Mesothelial cell of epicardium (in vitro differentiated cells): ENCODE measurements at regions not wholly inside any gene's neighbourhood (a gene's known extent, or its start where the extent isn't known, plus 50 kb on each side); places are given as distances from the start of the nearest gene placed in this dataset.

Source experiments
- DNase-seq, 2 experiments: peaks; one replicate each; pipeline ENCODE4 v3.0.0; 2021; ENCODE audit warnings: low spot score in 2 of 2; ENCODE audit not compliant: unreplicated experiment in 2 of 2
- H3K27ac Mint-ChIP-seq: 2 replicates; pipeline ENCODE4 v1.8.0; 2021; ENCODE audit warnings: mixed read lengths
- H3K27me3 Mint-ChIP-seq: 2 replicates; pipeline ENCODE4 v1.8.0; 2021; ENCODE audit warnings: low read depth, mixed read lengths
- H3K36me3 Mint-ChIP-seq: 2 replicates; pipeline ENCODE4 v1.8.0; 2021; ENCODE audit warnings: mixed read lengths
- H3K4me1 Mint-ChIP-seq: 2 replicates; pipeline ENCODE4 v1.8.0; 2021; ENCODE audit warnings: mixed read lengths
- H3K4me3 Mint-ChIP-seq: 2 replicates; pipeline ENCODE4 v1.8.0; 2021; ENCODE audit warnings: mild to moderate bottlenecking, moderate library complexity, mixed read lengths
- H3K9me3 Mint-ChIP-seq: 2 replicates; pipeline ENCODE4 v1.8.0; 2021; ENCODE audit warnings: mixed read lengths
- CTCF ChIP-seq: fragments of 200-600 bp; sonication (generic); IDR thresholded peaks from one replicate; pipeline ENCODE4 v1.5.0; 2021; ENCODE audit warnings: antibody characterized with exemption; ENCODE audit not compliant: unreplicated experiment

DNA sequence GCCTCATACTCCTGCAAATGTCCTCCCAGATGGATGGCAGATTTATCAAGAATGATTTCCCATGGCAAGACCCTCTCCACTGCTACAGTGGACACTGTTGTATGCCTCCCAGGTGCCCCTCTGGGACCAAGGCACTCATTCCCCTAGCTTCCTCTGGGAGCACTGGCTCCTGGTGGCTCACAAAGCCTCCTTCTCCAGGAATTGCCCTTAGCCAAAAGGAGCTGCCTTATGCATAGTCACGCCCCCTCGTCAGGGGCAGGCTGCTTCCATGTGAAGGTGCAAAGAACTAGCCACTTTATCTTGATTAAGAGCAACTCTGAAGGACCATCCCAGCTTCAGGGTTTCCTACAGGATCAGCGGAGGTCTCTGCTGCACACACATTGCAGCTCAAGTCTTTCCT is 358.1 kb downstream of the CDK5RAP2 start:
- DNase-seq, result no peak
- Mint-ChIP-seq H3K4me3 (no peak overlapping the region), H3K27ac (no peak overlapping the region), H3K9me3 (no peaks in the 10 kb centered on the region), H3K36me3 (no peaks in the 10 kb centered on the region), H3K27me3 (peaks cover 20% of the 10 kb centered on the region), H3K4me1 (peaks cover 4% of the 10 kb centered on the region)
- no peak for TF ChIP-seq CTCF

DNA sequence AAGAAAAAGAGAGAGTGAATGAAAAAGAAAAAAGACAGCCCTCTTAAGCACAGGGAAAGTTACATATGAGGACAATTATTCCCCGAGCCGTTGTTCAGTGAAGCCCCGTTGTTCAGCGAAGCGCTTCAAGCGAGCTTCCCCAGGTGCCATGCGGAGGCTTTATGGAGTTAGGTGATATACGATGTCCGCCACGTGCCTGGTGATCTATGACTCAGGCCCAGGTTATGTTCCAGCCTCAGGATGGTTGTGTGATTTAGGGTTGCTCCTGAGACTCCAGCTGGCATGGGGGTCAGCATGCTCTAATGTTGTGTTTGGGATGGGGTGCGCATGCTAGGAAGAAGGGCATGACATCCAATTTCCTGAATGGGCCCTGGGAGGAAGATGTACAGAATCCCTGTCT is 365.6 kb downstream of the CDK5RAP2 start:
- H3K27ac Mint-ChIP-seq, result no peak overlapping the region
- H3K27me3 Mint-ChIP-seq, result peaks cover 20% of the 10 kb centered on the region
- TF ChIP-seq CTCF, result no peak
- no peaks in the 10 kb centered on the region for H3K36me3 Mint-ChIP-seq
- no peaks in the 10 kb centered on the region for H3K4me1 Mint-ChIP-seq
- peaks cover 5% of the 10 kb centered on the region for H3K9me3 Mint-ChIP-seq
- H3K4me3 Mint-ChIP-seq, result no peak overlapping the region
- no peak for DNase-seq

GRCh38 chr9:120212853-120213200 is 367.1 kb downstream of the CDK5RAP2 start:
- Mint-ChIP-seq H3K4me1 (no peaks in the 10 kb centered on the region), H3K4me3 (no peak overlapping the region)

DNA sequence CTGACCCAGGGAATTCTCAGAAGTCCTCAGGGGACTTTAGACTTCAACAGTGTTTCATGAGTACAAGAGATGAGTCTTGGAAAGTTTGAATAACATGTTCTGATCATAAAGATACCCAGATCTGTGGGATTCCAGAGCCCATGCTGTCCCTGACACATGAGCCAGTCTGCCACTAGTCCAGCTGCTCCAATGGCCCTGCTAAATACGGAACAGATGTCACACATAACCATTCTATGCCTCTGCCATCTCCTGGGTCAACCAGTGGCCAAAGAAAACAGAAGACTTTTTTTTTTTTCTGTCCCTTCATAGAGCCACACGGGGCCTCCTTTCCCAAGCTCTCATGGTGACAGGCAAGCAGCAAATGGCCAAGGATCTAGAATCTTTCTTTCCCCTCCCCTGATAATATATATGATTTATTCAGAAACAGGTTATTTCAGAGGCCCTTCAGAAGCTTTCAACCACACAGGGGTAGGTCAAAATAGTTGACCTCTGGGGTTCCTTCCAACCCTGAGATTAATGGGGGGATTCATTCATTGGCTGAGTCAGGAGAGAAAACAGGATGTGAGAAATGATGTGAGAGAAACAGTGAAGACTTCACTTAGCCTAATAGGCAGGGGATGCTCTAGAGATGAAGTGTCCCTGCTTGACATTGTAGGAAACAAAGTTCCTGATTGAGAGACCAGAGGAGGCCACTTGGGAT is 367.7 kb downstream of the CDK5RAP2 start:
- no peak for TF ChIP-seq CTCF
- no peaks in the 10 kb centered on the region for H3K4me1 Mint-ChIP-seq
- H3K4me3 Mint-ChIP-seq, result no peak overlapping the region
- DNase-seq, result no peak
- H3K27me3 Mint-ChIP-seq, result peaks cover 27% of the 10 kb centered on the region
- H3K36me3 Mint-ChIP-seq, result no peaks in the 10 kb centered on the region
- H3K9me3 Mint-ChIP-seq, result peaks cover 5% of the 10 kb centered on the region
- H3K27ac Mint-ChIP-seq, result no peak overlapping the region

More at GRCh38 chr9:120212853-120213200, 367.1 kb downstream of the CDK5RAP2 start:
- Mint-ChIP-seq H3K27me3 (peaks cover 23% of the 10 kb centered on the region), H3K9me3 (peaks cover 5% of the 10 kb centered on the region), H3K27ac (no peak overlapping the region), H3K36me3 (no peaks in the 10 kb centered on the region)
- no peak for DNase-seq
- TF ChIP-seq CTCF, result no peak

DNA sequence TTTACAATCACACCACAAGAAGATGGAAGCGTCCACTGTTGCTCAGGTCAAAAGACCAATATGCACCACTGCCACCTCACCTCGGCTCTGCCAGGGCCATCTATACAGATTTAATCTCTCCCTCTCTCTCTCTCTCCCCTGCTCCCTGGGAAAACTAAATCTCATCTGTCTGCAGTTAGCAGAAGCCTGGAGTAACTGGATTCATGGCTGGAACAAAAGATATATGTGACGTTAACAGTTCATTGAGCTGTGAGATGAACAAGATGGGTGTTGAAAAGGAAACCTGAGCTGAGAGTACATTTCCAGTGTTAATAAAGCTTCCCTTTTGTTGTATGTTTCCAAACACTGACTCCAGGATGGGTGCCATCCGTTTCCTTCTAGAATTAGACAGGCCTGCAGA is 369.7 kb downstream of the CDK5RAP2 start:
- no peaks in the 10 kb centered on the region for H3K4me1 Mint-ChIP-seq

More for the DNA sequence above, 369.7 kb downstream of the CDK5RAP2 start:
- H3K27ac Mint-ChIP-seq, result no peak overlapping the region
- no peaks in the 10 kb centered on the region for H3K9me3 Mint-ChIP-seq
- H3K27me3 Mint-ChIP-seq, result peaks cover 31% of the 10 kb centered on the region
- DNase-seq, result no peak
- no peaks in the 10 kb centered on the region for H3K36me3 Mint-ChIP-seq
- no peak for TF ChIP-seq CTCF
- no peak overlapping the region for H3K4me3 Mint-ChIP-seq
